Left ventricle myocardium inferior (tissue), 1 donor: ENCODE measurements at regions not wholly inside any gene's neighbourhood (a gene's known extent, or its start where the extent isn't known, plus 50 kb on each side); places are given as distances from the start of the nearest gene placed in this dataset.

Source experiments
- DNase-seq: peaks from one replicate; pipeline ENCODE4 v3.0.0-alpha.2; 2020
- H3K27ac ChIP-seq: fragments of 200-600 bp; replicated peaks from 2 replicates; pipeline ENCODE4 v1.8.0; 2021
- H3K27me3 ChIP-seq: fragments of 200-600 bp; 2 replicates; pipeline ENCODE4 v1.8.0; 2021; ENCODE audit warnings: low read depth
- H3K36me3 ChIP-seq: fragments of 200-600 bp; 2 replicates; pipeline ENCODE4 v1.8.0; 2021
- H3K4me1 ChIP-seq: fragments of 200-600 bp; 2 replicates; pipeline ENCODE4 v1.8.0; 2021
- H3K4me3 ChIP-seq: fragments of 200-600 bp; 2 replicates; pipeline ENCODE4 v1.8.0; 2021; ENCODE audit warnings: mild to moderate bottlenecking, moderate library complexity
- H3K9me3 ChIP-seq: fragments of 200-600 bp; replicated peaks from 2 replicates; pipeline ENCODE4 v1.8.0; 2021
- intact Hi-C: fragments of 100-400 bp; cut with micrococcal nuclease; formaldehyde crosslinking; loops from one replicate; pipeline ENCODE4 v1.11.0; 2022
- TF ChIP-seq, protein P1 (sequence below): fragments of 200-600 bp; IDR thresholded peaks from 2 replicates; pipeline ENCODE4 v1.8.0; 2021; ENCODE audit warnings: antibody characterized with exemption, mild to moderate bottlenecking, borderline replicate concordance
- donor health status: DM: no; HTN: yes; CAD: no; lungs with severe emphysema.

DNA sequence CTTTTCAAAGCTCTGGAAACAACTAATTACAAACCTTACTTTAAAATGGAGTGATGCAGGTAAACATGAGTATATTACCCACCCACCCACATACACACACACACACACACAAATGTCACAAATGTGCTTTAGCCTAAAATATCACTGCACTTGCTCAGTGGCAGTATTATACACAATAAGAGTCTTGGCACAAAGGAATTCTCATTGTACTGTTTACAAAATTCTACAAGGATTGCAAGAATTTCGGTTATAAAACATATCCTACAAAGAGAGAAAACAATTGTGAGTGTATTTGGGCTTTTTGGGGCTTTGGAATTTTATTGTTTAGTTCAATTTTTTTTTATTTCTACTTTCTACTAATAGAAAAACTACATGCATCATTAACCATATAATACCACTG is 113.2 kb upstream of the BEND6 start:
- DNase-seq = no peak
- Histone ChIP-seq H3K27me3 (no peaks in the 10 kb centered on the region), H3K4me3 (peak overlapping the region; percentile 78), H3K9me3 (no peaks in the 10 kb centered on the region), H3K36me3 (no peaks in the 10 kb centered on the region), H3K27ac (peak overlapping the region; percentile 94), H3K4me1 (peaks cover 68% of the 10 kb centered on the region)
- intact Hi-C loops = loop anchor here (10.0 kb wide), 1 partner anchor 77 kb away; no protein-coding TSS in a partner anchor
- TF ChIP-seq, protein P1, sequence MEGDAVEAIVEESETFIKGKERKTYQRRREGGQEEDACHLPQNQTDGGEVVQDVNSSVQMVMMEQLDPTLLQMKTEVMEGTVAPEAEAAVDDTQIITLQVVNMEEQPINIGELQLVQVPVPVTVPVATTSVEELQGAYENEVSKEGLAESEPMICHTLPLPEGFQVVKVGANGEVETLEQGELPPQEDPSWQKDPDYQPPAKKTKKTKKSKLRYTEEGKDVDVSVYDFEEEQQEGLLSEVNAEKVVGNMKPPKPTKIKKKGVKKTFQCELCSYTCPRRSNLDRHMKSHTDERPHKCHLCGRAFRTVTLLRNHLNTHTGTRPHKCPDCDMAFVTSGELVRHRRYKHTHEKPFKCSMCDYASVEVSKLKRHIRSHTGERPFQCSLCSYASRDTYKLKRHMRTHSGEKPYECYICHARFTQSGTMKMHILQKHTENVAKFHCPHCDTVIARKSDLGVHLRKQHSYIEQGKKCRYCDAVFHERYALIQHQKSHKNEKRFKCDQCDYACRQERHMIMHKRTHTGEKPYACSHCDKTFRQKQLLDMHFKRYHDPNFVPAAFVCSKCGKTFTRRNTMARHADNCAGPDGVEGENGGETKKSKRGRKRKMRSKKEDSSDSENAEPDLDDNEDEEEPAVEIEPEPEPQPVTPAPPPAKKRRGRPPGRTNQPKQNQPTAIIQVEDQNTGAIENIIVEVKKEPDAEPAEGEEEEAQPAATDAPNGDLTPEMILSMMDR = no peak

DNA sequence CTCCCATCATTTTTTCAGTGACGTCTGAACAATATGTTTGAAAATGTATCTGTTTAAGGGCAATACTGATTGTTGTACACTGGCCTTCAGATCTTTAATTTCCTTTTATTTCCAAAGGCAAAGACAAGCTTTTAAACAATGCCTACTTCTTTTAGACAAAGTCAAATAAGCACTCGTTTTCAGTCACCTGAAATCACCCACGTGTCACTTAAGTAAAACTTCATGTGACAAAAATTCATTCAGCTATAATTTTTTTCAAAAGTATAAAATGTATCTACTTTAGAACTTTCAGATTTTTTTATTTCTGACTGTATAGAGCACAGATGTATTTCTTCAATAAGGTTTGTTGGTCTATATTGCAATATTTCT is 113.5 kb upstream of the BEND6 start:
- H3K4me3 ChIP-seq = peak overlapping the region; percentile 78
- TF ChIP-seq, protein P1 = no peak
- no peaks in the 10 kb centered on the region for H3K9me3 ChIP-seq
- no peaks in the 10 kb centered on the region for H3K27me3 ChIP-seq
- H3K4me1 ChIP-seq = peaks cover 68% of the 10 kb centered on the region
- H3K36me3 ChIP-seq = no peaks in the 10 kb centered on the region
- DNase-seq = no peak
- H3K27ac ChIP-seq = peak overlapping the region; percentile 94
- intact Hi-C loops = loop anchor here (10.0 kb wide), 1 partner anchor 77 kb away; no protein-coding TSS in a partner anchor

DNA sequence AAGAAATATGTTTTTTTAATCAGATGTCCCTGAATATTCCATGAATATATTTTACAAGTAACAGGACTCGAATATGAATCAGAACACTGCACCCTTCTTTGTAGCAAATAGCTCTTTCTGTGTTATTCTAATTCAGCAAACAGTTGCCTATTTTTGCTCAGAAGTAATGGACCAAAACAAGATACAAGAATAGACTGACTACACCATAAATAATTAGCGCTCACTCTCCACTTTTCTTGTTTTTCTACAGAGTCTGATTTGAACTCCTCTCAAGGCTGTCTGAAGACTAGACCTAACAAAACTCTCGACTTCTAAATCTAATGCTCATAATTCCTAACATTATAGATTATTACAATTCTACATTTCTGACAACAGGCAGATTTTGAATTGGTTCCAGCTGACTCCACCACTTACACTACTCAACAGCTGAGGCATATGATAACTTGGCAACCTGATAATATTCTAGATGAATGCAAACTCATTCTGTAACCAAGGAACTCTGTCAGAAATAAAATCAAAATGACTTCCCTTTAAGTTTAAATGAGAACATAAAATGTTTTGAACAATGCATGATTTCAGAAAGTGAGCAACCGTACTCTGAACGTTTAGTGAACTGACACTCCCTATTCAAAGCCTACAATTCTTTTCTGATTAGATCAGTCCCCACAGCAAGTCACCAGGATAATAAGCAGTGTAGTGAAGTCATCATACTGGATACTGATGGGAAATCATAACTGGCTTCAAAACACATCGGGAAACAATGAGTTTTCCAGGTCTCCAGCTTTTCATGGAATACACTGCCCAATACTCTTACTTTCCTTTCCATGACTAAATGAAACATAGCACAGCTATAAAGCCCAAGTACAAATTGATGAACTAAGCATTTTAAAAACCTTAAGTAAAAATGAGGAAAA is 114.2 kb upstream of the BEND6 start:
- Histone ChIP-seq H3K27me3 (no peaks in the 10 kb centered on the region), H3K27ac (peak overlapping the region; percentile 94), H3K4me3 (peak overlapping the region; percentile 78), H3K9me3 (no peaks in the 10 kb centered on the region), H3K4me1 (peaks cover 75% of the 10 kb centered on the region), H3K36me3 (no peaks in the 10 kb centered on the region)
- DNase-seq = no peak
- TF ChIP-seq, protein P1 = no peak
- intact Hi-C loops = loop anchor here (10.0 kb wide), 1 partner anchor 76 kb away; no protein-coding TSS in a partner anchor

DNA sequence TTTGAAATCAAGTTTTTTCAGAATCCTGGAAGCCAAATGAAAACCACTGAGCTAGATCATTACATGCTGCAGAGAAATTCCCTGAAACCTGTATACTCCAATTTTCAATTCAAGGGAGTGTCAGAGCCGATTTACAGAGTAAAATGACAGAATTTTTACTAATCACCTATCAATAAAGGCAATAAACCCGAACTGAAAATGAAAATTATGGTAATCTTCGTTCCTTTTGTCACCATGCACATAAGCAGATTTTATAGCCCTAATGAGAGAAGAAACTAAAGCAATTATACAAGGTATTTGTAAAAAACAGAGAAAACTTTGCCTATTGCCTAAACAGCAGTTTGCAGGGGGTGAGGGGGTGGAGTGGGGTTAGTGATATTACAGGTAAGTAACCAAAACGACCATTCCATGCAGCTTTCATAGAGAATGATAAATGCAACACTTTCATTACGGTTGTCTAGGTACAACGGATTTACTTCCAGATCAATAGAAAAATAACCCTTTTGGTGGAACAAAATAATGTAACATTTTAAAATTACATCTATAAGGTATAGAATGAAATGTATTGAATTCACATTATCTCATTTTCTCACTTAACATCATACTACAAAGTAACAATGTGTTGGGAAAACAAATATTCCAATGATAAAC is 115.2 kb upstream of the BEND6 start:
- Histone ChIP-seq H3K27me3 (no peaks in the 10 kb centered on the region), H3K4me3 (peak overlapping the region; percentile 78), H3K9me3 (no peaks in the 10 kb centered on the region), H3K4me1 (peaks cover 82% of the 10 kb centered on the region), H3K36me3 (no peaks in the 10 kb centered on the region), H3K27ac (peak overlapping the region; percentile 94)
- intact Hi-C loops = loop anchor here (10.0 kb wide), 1 partner anchor 75 kb away; no protein-coding TSS in a partner anchor
- DNase-seq = no peak
- TF ChIP-seq, protein P1 = no peak

DNA sequence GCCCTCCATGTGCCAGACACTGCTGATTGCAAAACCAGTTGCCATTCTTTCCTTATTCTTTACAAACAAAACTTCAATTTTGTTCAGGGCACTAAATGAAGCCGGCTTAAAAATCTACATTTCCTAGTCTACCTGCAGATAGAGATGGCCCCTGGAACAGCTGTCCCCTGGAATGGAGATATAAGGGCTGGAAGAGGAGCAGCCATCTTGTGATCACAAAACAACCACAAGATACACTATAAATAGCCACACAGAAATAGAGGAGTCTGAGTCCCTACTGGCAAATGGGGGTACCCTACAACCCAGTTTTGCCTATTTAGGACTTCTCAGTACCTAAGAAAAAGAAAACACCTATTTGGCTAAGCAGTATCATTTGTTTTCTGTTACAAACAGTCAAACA is 115.9 kb upstream of the BEND6 start:
- intact Hi-C loops = no loop called here
- TF ChIP-seq, protein P1 = no peak
- H3K4me3 ChIP-seq = peak overlapping the region; percentile 78
- H3K4me1 ChIP-seq = peaks cover 84% of the 10 kb centered on the region
- H3K27ac ChIP-seq = peak overlapping the region; percentile 94
- H3K36me3 ChIP-seq = no peaks in the 10 kb centered on the region
- DNase-seq = no peak
- no peaks in the 10 kb centered on the region for H3K9me3 ChIP-seq
- H3K27me3 ChIP-seq = no peaks in the 10 kb centered on the region
